ENCODE measurements at regions not wholly inside any gene's neighbourhood (a gene's known extent, or its start where the extent isn't known, plus 50 kb on each side); places are given as distances from the start of the nearest gene placed in this dataset.

DNA sequence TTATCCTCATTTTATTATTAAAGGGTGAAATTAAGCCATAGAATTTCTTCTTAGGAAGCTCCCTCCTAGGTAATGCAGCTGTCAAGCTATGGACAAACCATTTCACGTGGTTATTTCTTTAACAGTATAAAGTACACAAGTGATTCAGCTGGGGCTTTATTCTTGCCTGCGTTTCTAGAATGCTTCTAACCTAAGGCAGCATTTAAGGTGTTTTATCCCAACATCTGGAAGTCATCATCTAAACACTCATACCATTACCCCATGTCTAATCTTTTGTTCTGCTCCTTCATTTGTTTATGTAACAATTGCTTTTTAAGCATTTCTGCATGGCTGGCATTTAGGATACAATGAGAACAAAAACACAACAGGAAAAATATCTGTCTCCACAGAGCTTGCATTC is 829.2 kb upstream of the ADAMTS5 start:
- TF ChIP-seq, protein P1, sequence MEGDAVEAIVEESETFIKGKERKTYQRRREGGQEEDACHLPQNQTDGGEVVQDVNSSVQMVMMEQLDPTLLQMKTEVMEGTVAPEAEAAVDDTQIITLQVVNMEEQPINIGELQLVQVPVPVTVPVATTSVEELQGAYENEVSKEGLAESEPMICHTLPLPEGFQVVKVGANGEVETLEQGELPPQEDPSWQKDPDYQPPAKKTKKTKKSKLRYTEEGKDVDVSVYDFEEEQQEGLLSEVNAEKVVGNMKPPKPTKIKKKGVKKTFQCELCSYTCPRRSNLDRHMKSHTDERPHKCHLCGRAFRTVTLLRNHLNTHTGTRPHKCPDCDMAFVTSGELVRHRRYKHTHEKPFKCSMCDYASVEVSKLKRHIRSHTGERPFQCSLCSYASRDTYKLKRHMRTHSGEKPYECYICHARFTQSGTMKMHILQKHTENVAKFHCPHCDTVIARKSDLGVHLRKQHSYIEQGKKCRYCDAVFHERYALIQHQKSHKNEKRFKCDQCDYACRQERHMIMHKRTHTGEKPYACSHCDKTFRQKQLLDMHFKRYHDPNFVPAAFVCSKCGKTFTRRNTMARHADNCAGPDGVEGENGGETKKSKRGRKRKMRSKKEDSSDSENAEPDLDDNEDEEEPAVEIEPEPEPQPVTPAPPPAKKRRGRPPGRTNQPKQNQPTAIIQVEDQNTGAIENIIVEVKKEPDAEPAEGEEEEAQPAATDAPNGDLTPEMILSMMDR (IDR thresholded peaks at IDR 0.05; ENCODE audit: insufficient read depth, low read length, poor library complexity, severe bottlenecking), result no peak
- TF ChIP-seq EZH2phosphoT487 (conservative IDR thresholded peaks at IDR 0.05; ENCODE audit: low read length), result no peak
